ENCODE measurements at regions not wholly inside any gene's neighbourhood (a gene's known extent, or its start where the extent isn't known, plus 50 kb on each side); places are given as distances from the start of the nearest gene placed in this dataset.
"Not testable (repeated sequence)": the region's sequence is repeated elsewhere in the genome, so short reads cannot be mapped to it uniquely, and the experiment has no call there.

DNA sequence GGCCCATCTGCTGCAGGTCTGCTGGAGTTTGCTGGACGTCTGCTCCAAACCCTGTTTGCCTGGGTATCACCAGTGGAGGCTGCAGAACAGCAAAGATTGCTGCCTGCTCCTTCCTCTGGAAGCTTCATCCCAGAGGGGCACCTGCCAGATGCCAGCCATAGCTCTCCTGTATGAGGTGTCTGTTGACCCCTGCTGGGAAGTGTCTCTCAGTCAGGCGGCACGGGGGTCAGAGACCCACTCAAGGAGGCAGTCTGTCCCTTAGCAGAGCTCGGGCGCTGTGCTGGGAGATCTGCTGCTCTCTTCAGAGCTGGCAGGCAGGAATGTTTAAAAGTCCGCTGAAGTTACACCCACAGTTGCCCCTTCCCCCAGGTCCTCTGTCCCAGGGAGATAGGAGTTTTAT is 671.2 kb downstream of the EFNA5 start:
- TF ChIP-seq EP300, POLR2A, CTCF, POLR2AphosphoS5 (IDR thresholded peaks at IDR 0.05): not testable (repeated sequence)

Measured in stomach (tissue), 4 donors.